CD14-positive monocyte (primary cell): ENCODE measurements at regions not wholly inside any gene's neighbourhood (a gene's known extent, or its start where the extent isn't known, plus 50 kb on each side); places are given as distances from the start of the nearest gene placed in this dataset.

Source experiments
- DNase-seq, 3 donors: peaks; one replicate each; pipeline ENCODE4 v3.0.0-alpha.2; 2011 to 2022
- H2AFZ ChIP-seq: 2 replicates; pipeline ENCODE4 v1.6.0; 2012; ENCODE audit warnings: mild to moderate bottlenecking, low read depth, low read length, inconsistent platforms; ENCODE audit not compliant: insufficient read depth, poor library complexity, severe bottlenecking
- H3K27ac ChIP-seq, 2 donors: 1 replicate in 1 of 2; 2 replicates in 1 of 2; pipeline ENCODE4 v1.5.1; 2012 to 2013; ENCODE audit warnings: low read length in 2 of 2, control low read depth in 1 of 2, inconsistent platforms in 1 of 2, low read depth in 1 of 2, mild to moderate bottlenecking in 1 of 2
- H3K27me3 ChIP-seq, 2 donors: one replicate each; pipeline versions ENCODE4 v1.6.0 to v1.6.1; 2011 to 2013; ENCODE audit warnings: low read length in 2 of 2; ENCODE audit not compliant: control insufficient read depth in 2 of 2, insufficient read depth in 2 of 2
- H3K36me3 ChIP-seq, 2 donors: replicated peaks in 1 of 2; 1 replicate in 1 of 2; 2 replicates in 1 of 2; pipeline versions ENCODE4 v1.5.1 to v1.6.1; 2012 to 2013; ENCODE audit warnings: low read length in 2 of 2, control low read depth in 1 of 2, inconsistent platforms in 1 of 2, mild to moderate bottlenecking in 1 of 2; ENCODE audit not compliant: insufficient read depth in 2 of 2, control insufficient read depth in 1 of 2
- H3K4me1 ChIP-seq, 2 donors: 1 replicate in 1 of 2; 2 replicates in 1 of 2; pipeline versions ENCODE4 v1.5.1 to v1.6.1; 2012 to 2013; ENCODE audit warnings: low read length in 2 of 2, control low read depth in 1 of 2, inconsistent platforms in 1 of 2, mild to moderate bottlenecking in 1 of 2, moderate library complexity in 1 of 2; ENCODE audit not compliant: insufficient read depth in 2 of 2, control insufficient read depth in 1 of 2
- H3K4me2 ChIP-seq: replicated peaks from 2 replicates; pipeline ENCODE3; 2012; ENCODE audit warnings: low read length, moderate library complexity, mild to moderate bottlenecking; ENCODE audit not compliant: poor library complexity, severe bottlenecking; ENCODE audit errors: extremely low read depth
- H3K4me3 ChIP-seq, 3 experiments: fragments of 200-600 bp in 1 of 3; sonication (generic) in 1 of 3; replicated peaks in 1 of 3; 1 replicate in 2 of 3; 2 replicates in 1 of 3; pipeline ENCODE4 v1.5.1; 2011 to 2013; ENCODE audit warnings: low read length in 3 of 3, mild to moderate bottlenecking in 3 of 3, control low read depth in 2 of 3, low read depth in 2 of 3, inconsistent platforms in 1 of 3, moderate library complexity in 1 of 3
- H3K79me2 ChIP-seq: 2 replicates; pipeline ENCODE4 v1.6.0; 2012; ENCODE audit warnings: mild to moderate bottlenecking, control low read depth, inconsistent platforms, low read length, moderate library complexity; ENCODE audit not compliant: insufficient read depth
- H3K9ac ChIP-seq: 2 replicates; pipeline ENCODE4 v1.6.0; 2017; ENCODE audit warnings: low read length, mild to moderate bottlenecking; ENCODE audit not compliant: insufficient read depth, poor library complexity, severe bottlenecking
- H3K9me3 ChIP-seq, 2 donors: replicated peaks in 1 of 2; 1 replicate in 1 of 2; 2 replicates in 1 of 2; pipeline versions ENCODE4 v1.5.1 to v1.6.1; 2012 to 2013; ENCODE audit warnings: low read length in 2 of 2, control low read depth in 1 of 2; ENCODE audit not compliant: control insufficient read depth in 1 of 2, insufficient read depth in 1 of 2
- H4K20me1 ChIP-seq: 2 replicates; pipeline ENCODE4 v1.6.0; 2012; ENCODE audit warnings: mild to moderate bottlenecking, low read length, control low read depth, moderate library complexity; ENCODE audit not compliant: insufficient read depth
- H3K27ac Mint-ChIP-seq, 7 donors: one replicate each; pipeline ENCODE4 v1.8.0; 2020; ENCODE audit warnings: mild to moderate bottlenecking in 7 of 7, mixed read lengths in 7 of 7, moderate library complexity in 6 of 7, inconsistent platforms in 2 of 7
- H3K27me3 Mint-ChIP-seq, 3 donors: one replicate each; pipeline ENCODE4 v1.8.0; 2021 to 2022; ENCODE audit warnings: low read depth in 3 of 3, mild to moderate bottlenecking in 3 of 3, mixed read lengths in 3 of 3, moderate library complexity in 3 of 3, inconsistent platforms in 1 of 3
- H3K36me3 Mint-ChIP-seq, 2 donors: one replicate each; pipeline ENCODE4 v1.8.0; 2020; ENCODE audit warnings: mixed read lengths in 2 of 2, inconsistent platforms in 1 of 2, mild to moderate bottlenecking in 1 of 2
- H3K4me1 Mint-ChIP-seq: one replicate; pipeline ENCODE4 v1.8.0; 2020; ENCODE audit warnings: mild to moderate bottlenecking, mixed read lengths
- H3K4me3 Mint-ChIP-seq, 2 donors: one replicate each; pipeline ENCODE4 v1.8.0; 2020; ENCODE audit warnings: mild to moderate bottlenecking in 2 of 2, mixed read lengths in 2 of 2, moderate library complexity in 1 of 2
- H3K9me3 Mint-ChIP-seq, 7 donors: one replicate each; pipeline ENCODE4 v1.8.0; 2020 to 2022; ENCODE audit warnings: mixed read lengths in 7 of 7, mild to moderate bottlenecking in 6 of 7, moderate library complexity in 6 of 7, inconsistent platforms in 2 of 7
- WGBS: methylation state at CpG from one replicate; pipeline ENCODE4 v1.1.5; 2013; ENCODE audit warnings: missing lambda C conversion rate; ENCODE audit not compliant: insufficient coverage; 5-methylcytosine and 5-hydroxymethylcytosine counted together
- intact Hi-C, 2 donors: fragments of 100-400 bp; cut with micrococcal nuclease; formaldehyde crosslinking; loops; one replicate each; pipeline versions ENCODE4 v1.15.0 to v1.15.1; 2023
- TF ChIP-seq, protein P1 (sequence below): fragments of 200-600 bp; IDR thresholded peaks from one replicate; pipeline ENCODE4 v1.8.0; 2022; ENCODE audit warnings: antibody characterized with exemption, mild to moderate bottlenecking

GRCh38 chr6:106778943-106779342 lies 149.6 kb downstream of the QRSL1 start:
- Histone ChIP-seq H3K4me1 (no peaks in the 10 kb centered on the region), H3K79me2 (no peaks in the 10 kb centered on the region), H3K4me3 (no peak overlapping the region), H4K20me1 (no peaks in the 10 kb centered on the region), H2AFZ (no peak overlapping the region), H3K9me3 (peaks cover 0 to 3% of the 10 kb centered on the region in 2 donors), H3K36me3 (no peaks in the 10 kb centered on the region), H3K27me3 (no peaks in the 10 kb centered on the region), H3K4me2 (no peak overlapping the region), H3K9ac (no peak overlapping the region), H3K27ac (no peak overlapping the region)
- H3K9me3 Mint-ChIP-seq = peaks cover 7 to 25% (median 12%) of the 10 kb centered on the region in 7 donors
- peaks cover 0 to 9% (median 2%) of the 10 kb centered on the region in 3 donors for H3K27me3 Mint-ChIP-seq
- no peaks in the 10 kb centered on the region for H3K4me1 Mint-ChIP-seq
- H3K4me3 Mint-ChIP-seq = no peak overlapping the region
- TF ChIP-seq, protein P1, sequence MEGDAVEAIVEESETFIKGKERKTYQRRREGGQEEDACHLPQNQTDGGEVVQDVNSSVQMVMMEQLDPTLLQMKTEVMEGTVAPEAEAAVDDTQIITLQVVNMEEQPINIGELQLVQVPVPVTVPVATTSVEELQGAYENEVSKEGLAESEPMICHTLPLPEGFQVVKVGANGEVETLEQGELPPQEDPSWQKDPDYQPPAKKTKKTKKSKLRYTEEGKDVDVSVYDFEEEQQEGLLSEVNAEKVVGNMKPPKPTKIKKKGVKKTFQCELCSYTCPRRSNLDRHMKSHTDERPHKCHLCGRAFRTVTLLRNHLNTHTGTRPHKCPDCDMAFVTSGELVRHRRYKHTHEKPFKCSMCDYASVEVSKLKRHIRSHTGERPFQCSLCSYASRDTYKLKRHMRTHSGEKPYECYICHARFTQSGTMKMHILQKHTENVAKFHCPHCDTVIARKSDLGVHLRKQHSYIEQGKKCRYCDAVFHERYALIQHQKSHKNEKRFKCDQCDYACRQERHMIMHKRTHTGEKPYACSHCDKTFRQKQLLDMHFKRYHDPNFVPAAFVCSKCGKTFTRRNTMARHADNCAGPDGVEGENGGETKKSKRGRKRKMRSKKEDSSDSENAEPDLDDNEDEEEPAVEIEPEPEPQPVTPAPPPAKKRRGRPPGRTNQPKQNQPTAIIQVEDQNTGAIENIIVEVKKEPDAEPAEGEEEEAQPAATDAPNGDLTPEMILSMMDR = no peak
- 100% methylated on average over 1 of the region's 2 CpGs for WGBS
- intact Hi-C loops = no loop called here
- DNase-seq = no peak
- no peak overlapping the region for H3K27ac Mint-ChIP-seq
- H3K36me3 Mint-ChIP-seq = no peaks in the 10 kb centered on the region

GRCh38 chr6:106773996-106774629 lies 144.7 kb downstream of the QRSL1 start:
- intact Hi-C loops = no loop called here
- H3K4me1 Mint-ChIP-seq = no peaks in the 10 kb centered on the region
- TF ChIP-seq, protein P1 = no peak

More at GRCh38 chr6:106773996-106774629, 144.7 kb downstream of the QRSL1 start:
- Histone ChIP-seq H3K4me3 (no peak overlapping the region), H3K27ac (no peak overlapping the region), H3K79me2 (no peaks in the 10 kb centered on the region), H3K27me3 (no peaks in the 10 kb centered on the region), H3K9me3 (peaks cover 3 to 7% of the 10 kb centered on the region in 2 donors), H4K20me1 (no peaks in the 10 kb centered on the region), H3K4me1 (no peaks in the 10 kb centered on the region), H2AFZ (no peak overlapping the region), H3K36me3 (no peaks in the 10 kb centered on the region), H3K4me2 (no peak overlapping the region), H3K9ac (no peak overlapping the region)
- Mint-ChIP-seq H3K4me3 (no peak overlapping the region), H3K36me3 (no peaks in the 10 kb centered on the region), H3K9me3 (peaks cover 2 to 26% (median 13%) of the 10 kb centered on the region in 7 donors), H3K27ac (no peak overlapping the region), H3K27me3 (peaks cover 2 to 4% (median 3%) of the 10 kb centered on the region in 3 donors)
- 93% methylated on average over 6 of the region's 8 CpGs for WGBS
- DNase-seq = no peak
